ENCODE measurements at regions not wholly inside any gene's neighbourhood (a gene's known extent, or its start where the extent isn't known, plus 50 kb on each side); places are given as distances from the start of the nearest gene placed in this dataset.

GRCh38 chr4:181701894-181702293 lies 541.3 kb upstream of the TENM3 start:
- ATAC-seq (no peak), DNase-seq (no peak)
- Histone ChIP-seq H3K27ac (no peak overlapping the region), H3K4me1 (no peaks in the 10 kb centered on the region), H3K4me3 (no peak overlapping the region), H3K27me3 (no peaks in the 10 kb centered on the region), H3K36me3 (no peaks in the 10 kb centered on the region), H3K9me3 (no peaks in the 10 kb centered on the region)
- intact Hi-C loops (cut with DNase I; ENCODE audit: low total_unique reads) (no loop called here), in situ Hi-C loops (cut with MboI; ENCODE audit: low sequenced_read_pairs in 4 of 4) (no loop called here)
- TF ChIP-seq, protein P1, sequence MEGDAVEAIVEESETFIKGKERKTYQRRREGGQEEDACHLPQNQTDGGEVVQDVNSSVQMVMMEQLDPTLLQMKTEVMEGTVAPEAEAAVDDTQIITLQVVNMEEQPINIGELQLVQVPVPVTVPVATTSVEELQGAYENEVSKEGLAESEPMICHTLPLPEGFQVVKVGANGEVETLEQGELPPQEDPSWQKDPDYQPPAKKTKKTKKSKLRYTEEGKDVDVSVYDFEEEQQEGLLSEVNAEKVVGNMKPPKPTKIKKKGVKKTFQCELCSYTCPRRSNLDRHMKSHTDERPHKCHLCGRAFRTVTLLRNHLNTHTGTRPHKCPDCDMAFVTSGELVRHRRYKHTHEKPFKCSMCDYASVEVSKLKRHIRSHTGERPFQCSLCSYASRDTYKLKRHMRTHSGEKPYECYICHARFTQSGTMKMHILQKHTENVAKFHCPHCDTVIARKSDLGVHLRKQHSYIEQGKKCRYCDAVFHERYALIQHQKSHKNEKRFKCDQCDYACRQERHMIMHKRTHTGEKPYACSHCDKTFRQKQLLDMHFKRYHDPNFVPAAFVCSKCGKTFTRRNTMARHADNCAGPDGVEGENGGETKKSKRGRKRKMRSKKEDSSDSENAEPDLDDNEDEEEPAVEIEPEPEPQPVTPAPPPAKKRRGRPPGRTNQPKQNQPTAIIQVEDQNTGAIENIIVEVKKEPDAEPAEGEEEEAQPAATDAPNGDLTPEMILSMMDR (IDR thresholded peaks at IDR 0.05 in 4 of 5, conservative IDR thresholded peaks at IDR 0.05 in 1 of 5), result no peak
- TF ChIP-seq POLR2A (IDR thresholded peaks at IDR 0.05), result no peak

- Histone ChIP-seq H3K27ac (no peak overlapping the region), H3K27me3 (no peaks in the 10 kb centered on the region), H3K4me3 (no peak overlapping the region), H3K36me3 (no peaks in the 10 kb centered on the region), H3K9me3 (no peaks in the 10 kb centered on the region), H3K4me1 (no peaks in the 10 kb centered on the region)
- TF ChIP-seq, protein P1 (IDR thresholded peaks at IDR 0.05 in 4 of 5, conservative IDR thresholded peaks at IDR 0.05 in 1 of 5), result no peak
- no peak for TF ChIP-seq POLR2A (IDR thresholded peaks at IDR 0.05)
- intact Hi-C loops (cut with DNase I; ENCODE audit: low total_unique reads) (no loop called here), in situ Hi-C loops (cut with MboI; ENCODE audit: low sequenced_read_pairs in 4 of 4) (no loop called here)
- DNase-seq (no peak), ATAC-seq (no peak)
Observed at GRCh38 chr4:181702864-181703495, 540.2 kb upstream of the TENM3 start.

- no peaks in the 10 kb centered on the region for H3K4me1 ChIP-seq
- intact Hi-C loops (cut with DNase I; ENCODE audit: low total_unique reads), result no loop called here
- TF ChIP-seq POLR2A (IDR thresholded peaks at IDR 0.05), result no peak
- TF ChIP-seq, protein P1 (IDR thresholded peaks at IDR 0.05 in 4 of 5, conservative IDR thresholded peaks at IDR 0.05 in 1 of 5), result no peak
- H3K27ac ChIP-seq, result no peak overlapping the region
- no peaks in the 10 kb centered on the region for H3K36me3 ChIP-seq
- no peaks in the 10 kb centered on the region for H3K27me3 ChIP-seq
- H3K4me3 ChIP-seq, result no peak overlapping the region
- in situ Hi-C loops (cut with MboI; ENCODE audit: low sequenced_read_pairs in 4 of 4), result no loop called here
- no peaks in the 10 kb centered on the region for H3K9me3 ChIP-seq
- DNase-seq (no peak), ATAC-seq (no peak)
Observed at GRCh38 chr4:181710143-181710542, 533.1 kb upstream of the TENM3 start.

DNA sequence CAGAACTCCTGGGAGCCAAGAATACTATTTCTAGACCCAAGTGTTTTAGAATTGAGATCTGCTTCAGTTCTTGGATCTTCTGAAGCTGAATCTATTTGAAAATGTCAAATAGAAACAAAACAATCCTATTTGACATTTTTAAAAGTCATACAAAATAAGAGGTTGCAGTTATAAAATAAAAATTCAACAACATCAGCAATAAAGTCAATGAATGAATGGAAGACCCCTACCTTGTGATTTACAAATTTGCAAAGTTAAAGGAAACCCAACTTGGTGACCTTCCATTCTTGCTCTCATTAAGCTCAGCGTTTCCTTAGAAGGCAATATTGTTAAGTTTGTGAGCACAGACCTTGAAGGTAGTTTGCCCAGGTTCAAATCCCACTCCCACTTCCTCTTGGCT lies 531.8 kb upstream of the TENM3 start:
- in situ Hi-C loops (cut with MboI; ENCODE audit: low sequenced_read_pairs in 4 of 4) (no loop called here), intact Hi-C loops (cut with DNase I; ENCODE audit: low total_unique reads) (no loop called here)
- Histone ChIP-seq H3K4me1 (no peaks in the 10 kb centered on the region), H3K9me3 (no peaks in the 10 kb centered on the region), H3K27me3 (no peaks in the 10 kb centered on the region), H3K4me3 (no peak overlapping the region), H3K27ac (no peak overlapping the region), H3K36me3 (no peaks in the 10 kb centered on the region)
- no peak for ATAC-seq
- no peak for DNase-seq
- TF ChIP-seq POLR2A (IDR thresholded peaks at IDR 0.05), result no peak
- TF ChIP-seq, protein P1 (IDR thresholded peaks at IDR 0.05 in 4 of 5, conservative IDR thresholded peaks at IDR 0.05 in 1 of 5), result no peak

All from gastrocnemius medialis (tissue), 4 donors.